C1 segment of cervical spinal cord (tissue), 14 donors: ENCODE measurements at regions not wholly inside any gene's neighbourhood (a gene's known extent, or its start where the extent isn't known, plus 50 kb on each side); places are given as distances from the start of the nearest gene placed in this dataset.
"Not testable (repeated sequence)": the region's sequence is repeated elsewhere in the genome, so short reads cannot be mapped to it uniquely, and the experiment has no call there.

Experiments
- DNase-seq, 14 donors: peaks; one replicate each; lab custom pipeline; 2025; lab: John Stamatoyannopoulos, UW

GRCh38 chr13:78145276-78145675 lies 226.6 kb upstream of the EDNRB start:
- DNase-seq, result no peak

- DNase-seq, result no peak
These were observed 221.1 kb upstream of the EDNRB start for GRCh38 chr13:78139765-78140164.

- DNase-seq, result no peak
These were observed 220.1 kb upstream of the EDNRB start for GRCh38 chr13:78138756-78139155.

GRCh38 chr13:78137404-78138142 lies 218.9 kb upstream of the EDNRB start:
- DNase-seq, result peak in 7 of 14 donors; percentile 3 to 43 (median 13)

- DNase-seq, result no peak
These were observed 218.3 kb upstream of the EDNRB start for GRCh38 chr13:78136966-78137365.

- DNase-seq, result no peak
These were observed 214.9 kb upstream of the EDNRB start for GRCh38 chr13:78133511-78133910.

- no peak for DNase-seq
These were observed 213.2 kb upstream of the EDNRB start for GRCh38 chr13:78131811-78132210.

- DNase-seq, result no peak
These were observed 212.7 kb upstream of the EDNRB start for GRCh38 chr13:78131346-78131745.

GRCh38 chr13:78129823-78130222 lies 211.2 kb upstream of the EDNRB start:
- DNase-seq, result no peak

GRCh38 chr13:78129359-78129758 lies 210.7 kb upstream of the EDNRB start:
- no peak for DNase-seq

GRCh38 chr13:78121459-78122348 lies 203.1 kb upstream of the EDNRB start:
- DNase-seq, result peak in 4 of 14 donors; percentile 1 to 31 (median 10)

- no peak for DNase-seq
These were observed 202.4 kb upstream of the EDNRB start for GRCh38 chr13:78121001-78121400.

- DNase-seq, result not testable (repeated sequence)
These were observed 201.5 kb upstream of the EDNRB start for GRCh38 chr13:78120144-78120543.

- not testable (repeated sequence) for DNase-seq
These were observed 198.4 kb upstream of the EDNRB start for GRCh38 chr13:78117070-78117469.

- DNase-seq, result no peak
These were observed 187.0 kb upstream of the EDNRB start for GRCh38 chr13:78105656-78106055.

- no peak for DNase-seq
These were observed 185.3 kb upstream of the EDNRB start for GRCh38 chr13:78103936-78104335.

GRCh38 chr13:78102741-78103140 lies 184.1 kb upstream of the EDNRB start:
- no peak for DNase-seq

- no peak for DNase-seq
These were observed 183.6 kb upstream of the EDNRB start for GRCh38 chr13:78102121-78102677.

- no peak for DNase-seq
These were observed 181.9 kb upstream of the EDNRB start for GRCh38 chr13:78100486-78100885.

- no peak for DNase-seq
These were observed 179.6 kb upstream of the EDNRB start for GRCh38 chr13:78098249-78098648.

- no peak for DNase-seq
These were observed 177.6 kb upstream of the EDNRB start for GRCh38 chr13:78096221-78096620.

- DNase-seq, result no peak
These were observed 169.5 kb upstream of the EDNRB start for GRCh38 chr13:78087966-78088678.
